ENCODE measurements at regions not wholly inside any gene's neighbourhood (a gene's known extent, or its start where the extent isn't known, plus 50 kb on each side); places are given as distances from the start of the nearest gene placed in this dataset.

DNA sequence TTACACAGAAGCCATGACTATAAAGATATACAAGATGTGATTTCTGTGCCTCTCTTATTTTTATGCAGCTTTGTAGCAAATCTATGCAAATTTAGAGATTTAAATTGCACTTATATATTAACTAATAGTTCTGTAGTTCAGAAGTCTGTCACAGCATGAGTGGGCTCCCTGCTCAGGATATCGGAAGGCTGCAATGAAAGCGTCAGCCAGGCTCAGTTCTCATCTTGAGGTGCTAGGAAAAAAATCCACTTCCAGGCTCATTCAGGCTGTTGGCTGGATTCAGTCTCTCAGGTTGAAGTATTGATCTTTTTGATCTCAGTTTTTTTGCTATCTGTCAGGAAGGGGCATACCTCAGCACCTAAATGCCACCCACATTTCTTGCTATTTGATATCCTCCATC is 487.4 kb upstream of the DEPDC1 start:
- no peak overlapping the region for H3K4me3 ChIP-seq (ENCODE audit: low read depth, low read length)
- TF ChIP-seq, protein P1, sequence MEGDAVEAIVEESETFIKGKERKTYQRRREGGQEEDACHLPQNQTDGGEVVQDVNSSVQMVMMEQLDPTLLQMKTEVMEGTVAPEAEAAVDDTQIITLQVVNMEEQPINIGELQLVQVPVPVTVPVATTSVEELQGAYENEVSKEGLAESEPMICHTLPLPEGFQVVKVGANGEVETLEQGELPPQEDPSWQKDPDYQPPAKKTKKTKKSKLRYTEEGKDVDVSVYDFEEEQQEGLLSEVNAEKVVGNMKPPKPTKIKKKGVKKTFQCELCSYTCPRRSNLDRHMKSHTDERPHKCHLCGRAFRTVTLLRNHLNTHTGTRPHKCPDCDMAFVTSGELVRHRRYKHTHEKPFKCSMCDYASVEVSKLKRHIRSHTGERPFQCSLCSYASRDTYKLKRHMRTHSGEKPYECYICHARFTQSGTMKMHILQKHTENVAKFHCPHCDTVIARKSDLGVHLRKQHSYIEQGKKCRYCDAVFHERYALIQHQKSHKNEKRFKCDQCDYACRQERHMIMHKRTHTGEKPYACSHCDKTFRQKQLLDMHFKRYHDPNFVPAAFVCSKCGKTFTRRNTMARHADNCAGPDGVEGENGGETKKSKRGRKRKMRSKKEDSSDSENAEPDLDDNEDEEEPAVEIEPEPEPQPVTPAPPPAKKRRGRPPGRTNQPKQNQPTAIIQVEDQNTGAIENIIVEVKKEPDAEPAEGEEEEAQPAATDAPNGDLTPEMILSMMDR (IDR thresholded peaks at IDR 0.05; ENCODE audit: insufficient read depth, low read length, missing control alignments) = no peak
- no peak for DNase-seq (ENCODE audit: low read depth, low spot score)
- ChIA-PET CTCF (no interaction called here), POLR2A (no interaction called here)

DNA sequence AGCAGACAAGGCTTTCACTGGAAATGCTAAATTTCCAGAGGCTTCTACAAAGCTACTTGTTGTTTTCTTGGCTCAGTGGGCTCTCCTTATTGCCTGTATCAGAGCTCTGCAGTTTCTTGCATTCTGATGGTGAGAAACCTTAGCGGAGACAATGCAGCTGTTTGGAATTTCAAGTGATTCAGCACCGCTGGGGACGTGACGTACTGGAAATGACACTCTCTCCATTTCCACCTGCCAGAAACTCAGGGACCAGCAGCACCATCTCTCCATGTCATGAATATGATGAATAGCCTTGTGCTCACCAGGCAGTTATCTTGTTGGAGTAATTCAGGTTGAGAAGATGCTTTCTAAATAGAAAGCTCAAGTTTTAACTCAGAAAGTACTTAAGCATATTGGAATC is 497.2 kb upstream of the DEPDC1 start:
- no peak for DNase-seq (ENCODE audit: low read depth, low spot score)
- no peak overlapping the region for H3K4me3 ChIP-seq (ENCODE audit: low read depth, low read length)
- TF ChIP-seq, protein P1 (IDR thresholded peaks at IDR 0.05; ENCODE audit: insufficient read depth, low read length, missing control alignments) = no peak
- CTCF ChIA-PET = no interaction called here
- POLR2A ChIA-PET = no interaction called here

DNA sequence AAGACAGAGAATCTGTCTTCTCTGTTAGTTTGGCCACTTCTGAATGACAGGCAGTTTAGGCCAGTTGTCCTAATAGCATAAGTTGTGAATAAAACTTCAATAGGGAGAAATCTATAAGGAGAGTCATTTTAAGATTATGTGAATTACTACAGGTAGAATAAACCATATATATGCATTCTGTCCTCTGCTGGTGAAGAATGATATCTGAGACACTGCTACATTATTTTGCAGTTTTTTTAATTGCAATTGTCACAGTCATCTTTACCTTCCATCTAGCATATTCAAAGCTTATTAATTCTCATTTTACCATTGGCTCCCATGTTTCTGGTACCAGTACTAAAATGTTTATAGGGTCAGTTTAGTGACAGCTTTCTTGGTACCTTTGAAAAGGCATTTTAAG is 519.6 kb upstream of the DEPDC1 start:
- no peak overlapping the region for H3K4me3 ChIP-seq (ENCODE audit: low read depth, low read length)
- ChIA-PET POLR2A (no interaction called here), CTCF (no interaction called here)
- TF ChIP-seq, protein P1 (IDR thresholded peaks at IDR 0.05; ENCODE audit: insufficient read depth, low read length, missing control alignments) = no peak
- no peak for DNase-seq (ENCODE audit: low read depth, low spot score)

DNA sequence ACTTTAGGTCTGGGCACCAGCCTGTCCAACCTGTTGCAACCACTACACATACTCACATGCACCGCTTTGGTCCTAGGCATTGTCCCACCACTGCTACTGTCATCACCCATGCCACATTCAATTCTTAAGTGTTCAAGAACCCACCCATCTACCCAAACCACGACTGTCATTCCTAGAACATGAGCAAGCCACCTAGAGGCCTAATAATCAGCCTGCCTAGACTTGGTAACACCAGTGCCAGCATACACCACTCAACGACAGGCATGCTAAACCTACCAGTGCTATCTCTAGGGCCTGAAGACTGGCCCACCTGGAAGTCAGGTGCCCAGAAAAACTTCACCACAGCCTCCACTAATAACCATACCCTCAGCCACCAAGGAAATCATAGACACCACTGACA is 532.8 kb upstream of the DEPDC1 start:
- ChIA-PET CTCF (no interaction called here), POLR2A (no interaction called here)
- TF ChIP-seq, protein P1 (IDR thresholded peaks at IDR 0.05; ENCODE audit: insufficient read depth, low read length, missing control alignments) = no peak
- DNase-seq (ENCODE audit: low read depth, low spot score) = no peak
- H3K4me3 ChIP-seq (ENCODE audit: low read depth, low read length) = no peak overlapping the region

DNA sequence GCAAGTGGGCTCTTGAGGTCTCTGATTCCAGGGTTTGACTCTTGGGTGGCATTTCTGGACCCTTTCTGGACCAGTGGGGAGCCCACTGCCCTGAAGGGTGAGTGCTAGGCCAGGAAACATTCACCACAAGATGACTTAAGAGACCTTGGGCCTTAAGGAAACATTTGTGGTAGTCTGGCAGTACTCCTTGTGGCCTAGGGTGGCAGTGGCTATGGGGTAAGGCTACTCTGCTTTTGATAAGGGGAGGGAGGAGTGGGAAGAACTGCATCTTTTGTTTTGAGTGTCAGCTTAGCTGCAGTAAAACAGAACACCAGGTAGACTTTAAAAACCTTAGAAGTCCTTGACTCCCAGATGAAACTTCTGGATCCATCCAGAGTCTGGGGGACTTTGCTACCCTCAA is 529.3 kb upstream of the LRRC7 start:
- CTCF ChIA-PET = no interaction called here
- POLR2A ChIA-PET = no interaction called here
- TF ChIP-seq, protein P1 (IDR thresholded peaks at IDR 0.05; ENCODE audit: insufficient read depth, low read length, missing control alignments) = no peak
- DNase-seq (ENCODE audit: low read depth, low spot score) = no peak
- H3K4me3 ChIP-seq (ENCODE audit: low read depth, low read length) = no peak overlapping the region

DNA sequence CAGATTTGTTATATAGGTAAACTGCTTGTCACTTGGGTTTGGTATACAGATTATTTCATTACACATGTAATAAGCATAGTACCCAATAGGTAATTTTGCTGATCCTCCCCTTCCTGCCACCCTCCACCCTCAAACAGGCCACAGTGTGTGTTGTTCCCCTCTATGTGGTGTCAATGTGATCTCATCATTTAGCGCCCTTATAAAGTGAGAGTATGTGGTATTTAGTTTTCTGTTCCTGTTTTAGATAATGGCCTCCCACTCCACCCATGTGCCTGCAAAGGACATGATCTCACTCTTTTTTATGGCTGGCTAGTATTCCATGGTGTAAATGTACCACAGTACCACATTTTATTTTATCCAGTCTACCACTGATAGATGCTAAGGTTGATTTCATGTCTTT is 522.1 kb upstream of the LRRC7 start:
- TF ChIP-seq, protein P1 (IDR thresholded peaks at IDR 0.05; ENCODE audit: insufficient read depth, low read length, missing control alignments) = no peak
- ChIA-PET CTCF (no interaction called here), POLR2A (no interaction called here)
- DNase-seq (ENCODE audit: low read depth, low spot score) = no peak
- H3K4me3 ChIP-seq (ENCODE audit: low read depth, low read length) = no peak overlapping the region
